ENCODE measurements at regions not wholly inside any gene's neighbourhood (a gene's known extent, or its start where the extent isn't known, plus 50 kb on each side); places are given as distances from the start of the nearest gene placed in this dataset.

DNA sequence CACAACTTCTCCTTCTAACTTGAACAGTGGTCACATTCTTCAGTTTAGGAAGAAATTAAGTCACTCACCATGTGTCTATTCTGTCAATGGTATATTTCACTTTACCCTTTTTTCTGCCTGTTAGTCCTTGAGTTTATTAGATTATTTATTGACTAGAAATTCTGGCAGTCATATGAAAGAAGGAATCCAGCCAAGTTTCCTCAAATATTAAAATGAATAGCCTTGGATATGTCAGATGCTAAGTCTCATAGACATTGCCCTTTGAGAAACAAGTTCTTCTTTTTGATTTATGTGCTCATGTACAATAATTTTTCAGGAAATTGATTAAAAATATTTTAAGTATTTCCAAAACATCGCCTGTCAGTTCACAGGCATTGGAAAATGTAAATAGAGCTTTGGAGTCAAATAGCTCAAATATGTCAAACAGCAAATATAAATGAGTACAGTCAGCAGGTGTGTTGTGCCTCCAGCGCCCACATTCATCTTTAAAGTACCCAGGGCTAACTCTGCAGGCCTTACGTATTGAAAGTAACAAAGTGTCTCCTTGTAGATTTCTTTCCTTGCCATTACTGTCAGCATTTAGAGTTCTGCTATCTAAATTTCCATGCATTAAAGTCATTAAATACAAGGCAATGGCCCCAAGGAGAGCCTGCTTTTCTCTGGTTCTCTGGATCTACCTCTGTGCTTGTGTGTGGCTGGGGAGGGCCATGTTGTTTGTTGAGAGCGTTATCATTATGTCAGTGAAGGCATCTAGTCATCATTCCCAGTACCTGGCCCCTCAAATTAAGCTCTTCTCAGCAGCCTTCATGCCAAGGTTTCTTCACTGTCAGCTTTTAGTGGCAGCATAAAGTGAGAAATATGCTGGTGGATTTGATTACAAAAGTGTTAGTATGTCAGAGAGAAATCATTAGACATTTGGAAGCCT, 76.3 kb upstream of the TRPC4 start:
- TF ChIP-seq, protein P1, sequence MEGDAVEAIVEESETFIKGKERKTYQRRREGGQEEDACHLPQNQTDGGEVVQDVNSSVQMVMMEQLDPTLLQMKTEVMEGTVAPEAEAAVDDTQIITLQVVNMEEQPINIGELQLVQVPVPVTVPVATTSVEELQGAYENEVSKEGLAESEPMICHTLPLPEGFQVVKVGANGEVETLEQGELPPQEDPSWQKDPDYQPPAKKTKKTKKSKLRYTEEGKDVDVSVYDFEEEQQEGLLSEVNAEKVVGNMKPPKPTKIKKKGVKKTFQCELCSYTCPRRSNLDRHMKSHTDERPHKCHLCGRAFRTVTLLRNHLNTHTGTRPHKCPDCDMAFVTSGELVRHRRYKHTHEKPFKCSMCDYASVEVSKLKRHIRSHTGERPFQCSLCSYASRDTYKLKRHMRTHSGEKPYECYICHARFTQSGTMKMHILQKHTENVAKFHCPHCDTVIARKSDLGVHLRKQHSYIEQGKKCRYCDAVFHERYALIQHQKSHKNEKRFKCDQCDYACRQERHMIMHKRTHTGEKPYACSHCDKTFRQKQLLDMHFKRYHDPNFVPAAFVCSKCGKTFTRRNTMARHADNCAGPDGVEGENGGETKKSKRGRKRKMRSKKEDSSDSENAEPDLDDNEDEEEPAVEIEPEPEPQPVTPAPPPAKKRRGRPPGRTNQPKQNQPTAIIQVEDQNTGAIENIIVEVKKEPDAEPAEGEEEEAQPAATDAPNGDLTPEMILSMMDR (IDR thresholded peaks at IDR 0.05; ENCODE audit: low read depth, low read length): no peak
- TF ChIP-seq MYC (IDR thresholded peaks at IDR 0.05; ENCODE audit: low read depth, low read length): no peak
- TF ChIP-seq POLR2A (IDR thresholded peaks at IDR 0.05; ENCODE audit: extremely low read depth, insufficient read length): no peak
- TF ChIP-seq, protein P2, sequence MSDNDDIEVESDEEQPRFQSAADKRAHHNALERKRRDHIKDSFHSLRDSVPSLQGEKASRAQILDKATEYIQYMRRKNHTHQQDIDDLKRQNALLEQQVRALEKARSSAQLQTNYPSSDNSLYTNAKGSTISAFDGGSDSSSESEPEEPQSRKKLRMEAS (IDR thresholded peaks at IDR 0.05; ENCODE audit: low read depth, low read length): no peak
- DNase-seq (ENCODE audit: low read depth): no peak
- no peak overlapping the region for H3K4me3 ChIP-seq (ENCODE audit: low read depth, low read length)

DNA sequence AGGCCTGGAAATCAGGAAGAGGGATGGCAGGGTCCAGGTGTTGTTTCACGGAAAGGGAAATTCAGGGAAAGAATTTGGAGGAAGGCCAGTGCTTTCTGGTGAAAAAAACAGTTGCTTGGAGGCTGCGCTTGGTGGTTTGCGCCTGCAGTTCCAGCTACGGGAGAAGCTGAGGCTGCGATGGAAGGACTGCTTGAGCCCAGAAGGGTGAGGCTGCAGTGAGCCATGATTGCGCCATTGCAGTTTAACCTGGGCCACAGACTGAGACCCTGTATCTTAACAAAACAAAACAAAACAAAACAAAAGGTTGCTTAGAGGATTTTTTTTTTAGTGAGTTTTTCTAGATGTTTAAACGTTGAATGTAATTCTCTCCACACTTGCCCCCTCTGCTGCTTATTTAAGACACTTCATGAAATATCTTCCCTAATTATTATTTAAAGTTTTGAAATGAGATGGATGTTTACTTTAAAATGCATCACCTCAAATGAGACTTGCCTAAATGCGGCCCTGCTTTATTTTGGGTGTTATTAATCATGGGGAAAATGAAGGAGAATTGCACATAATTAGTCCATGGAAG, 75.4 kb upstream of the TRPC4 start:
- TF ChIP-seq, protein P1 (IDR thresholded peaks at IDR 0.05; ENCODE audit: low read depth, low read length): no peak
- TF ChIP-seq POLR2A (IDR thresholded peaks at IDR 0.05; ENCODE audit: extremely low read depth, insufficient read length): no peak
- TF ChIP-seq, protein P2 (IDR thresholded peaks at IDR 0.05; ENCODE audit: low read depth, low read length): no peak
- TF ChIP-seq MYC (IDR thresholded peaks at IDR 0.05; ENCODE audit: low read depth, low read length): no peak
- no peak for DNase-seq (ENCODE audit: low read depth)
- no peak overlapping the region for H3K4me3 ChIP-seq (ENCODE audit: low read depth, low read length)

DNA sequence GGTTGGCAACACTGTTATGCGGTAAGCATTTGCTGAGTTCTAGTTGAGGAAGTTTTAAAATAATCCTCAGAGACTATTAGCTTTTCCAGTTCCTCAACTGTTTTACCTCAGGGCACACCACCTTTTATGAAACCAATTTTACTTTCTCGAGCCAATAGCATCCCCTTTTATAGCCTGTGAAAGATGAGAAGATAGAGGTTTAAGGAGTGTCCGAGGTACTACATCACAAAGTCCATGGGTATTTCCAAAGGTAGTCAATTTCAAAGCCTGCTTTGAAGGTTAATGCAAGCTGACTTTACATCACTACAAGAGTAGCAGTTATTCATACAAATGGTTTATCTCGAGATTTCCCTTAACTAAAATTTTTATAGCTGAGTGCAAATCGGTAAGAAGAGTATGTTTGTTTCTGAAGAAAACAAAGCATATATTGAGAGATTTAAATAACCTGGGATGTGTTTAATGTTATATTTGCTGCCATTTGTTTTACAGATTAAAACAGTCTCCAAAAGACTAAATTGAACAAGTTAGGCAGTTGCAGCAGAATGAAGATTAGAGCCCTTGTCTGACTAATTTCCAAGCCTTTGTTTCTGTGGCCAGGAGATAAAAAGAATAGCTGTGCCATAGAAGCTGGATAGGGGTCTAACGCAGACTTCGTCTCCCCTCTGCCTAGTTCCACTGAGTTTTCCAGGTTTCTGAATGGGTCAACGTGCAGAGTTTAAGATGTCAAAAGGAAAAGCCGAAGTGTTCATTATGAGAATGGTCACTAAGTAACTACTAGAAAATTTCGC, 74.7 kb upstream of the TRPC4 start:
- H3K4me3 ChIP-seq (ENCODE audit: low read depth, low read length): no peak overlapping the region
- no peak for DNase-seq (ENCODE audit: low read depth)
- TF ChIP-seq, protein P1 (IDR thresholded peaks at IDR 0.05; ENCODE audit: low read depth, low read length): no peak
- TF ChIP-seq POLR2A (IDR thresholded peaks at IDR 0.05; ENCODE audit: extremely low read depth, insufficient read length): no peak
- TF ChIP-seq MYC (IDR thresholded peaks at IDR 0.05; ENCODE audit: low read depth, low read length): no peak
- TF ChIP-seq, protein P2 (IDR thresholded peaks at IDR 0.05; ENCODE audit: low read depth, low read length): no peak

DNA sequence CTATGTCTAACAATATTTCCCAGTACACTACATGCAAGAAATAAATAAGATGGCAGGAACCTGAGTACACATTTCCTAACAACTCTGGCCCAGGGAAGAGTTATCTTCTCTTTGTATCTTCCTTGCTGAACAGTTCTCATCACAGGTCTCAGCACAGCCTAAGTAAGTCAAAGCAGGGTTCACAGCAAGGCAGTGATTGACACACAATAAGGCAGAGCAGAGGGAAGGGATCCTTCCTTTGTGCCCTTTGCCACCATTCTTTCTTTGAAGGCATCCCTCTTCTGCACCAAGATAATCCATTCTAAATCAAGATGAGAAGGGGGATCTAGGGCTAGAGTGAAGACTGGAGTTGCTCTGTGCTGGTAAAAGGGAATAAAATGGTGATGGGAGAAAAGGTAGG, 73.4 kb upstream of the TRPC4 start:
- TF ChIP-seq MYC (IDR thresholded peaks at IDR 0.05; ENCODE audit: low read depth, low read length) (no peak), POLR2A (IDR thresholded peaks at IDR 0.05; ENCODE audit: extremely low read depth, insufficient read length) (no peak)
- TF ChIP-seq, protein P2 (IDR thresholded peaks at IDR 0.05; ENCODE audit: low read depth, low read length): no peak
- TF ChIP-seq, protein P1 (IDR thresholded peaks at IDR 0.05; ENCODE audit: low read depth, low read length): no peak
- DNase-seq (ENCODE audit: low read depth): no peak
- H3K4me3 ChIP-seq (ENCODE audit: low read depth, low read length): no peak overlapping the region

DNA sequence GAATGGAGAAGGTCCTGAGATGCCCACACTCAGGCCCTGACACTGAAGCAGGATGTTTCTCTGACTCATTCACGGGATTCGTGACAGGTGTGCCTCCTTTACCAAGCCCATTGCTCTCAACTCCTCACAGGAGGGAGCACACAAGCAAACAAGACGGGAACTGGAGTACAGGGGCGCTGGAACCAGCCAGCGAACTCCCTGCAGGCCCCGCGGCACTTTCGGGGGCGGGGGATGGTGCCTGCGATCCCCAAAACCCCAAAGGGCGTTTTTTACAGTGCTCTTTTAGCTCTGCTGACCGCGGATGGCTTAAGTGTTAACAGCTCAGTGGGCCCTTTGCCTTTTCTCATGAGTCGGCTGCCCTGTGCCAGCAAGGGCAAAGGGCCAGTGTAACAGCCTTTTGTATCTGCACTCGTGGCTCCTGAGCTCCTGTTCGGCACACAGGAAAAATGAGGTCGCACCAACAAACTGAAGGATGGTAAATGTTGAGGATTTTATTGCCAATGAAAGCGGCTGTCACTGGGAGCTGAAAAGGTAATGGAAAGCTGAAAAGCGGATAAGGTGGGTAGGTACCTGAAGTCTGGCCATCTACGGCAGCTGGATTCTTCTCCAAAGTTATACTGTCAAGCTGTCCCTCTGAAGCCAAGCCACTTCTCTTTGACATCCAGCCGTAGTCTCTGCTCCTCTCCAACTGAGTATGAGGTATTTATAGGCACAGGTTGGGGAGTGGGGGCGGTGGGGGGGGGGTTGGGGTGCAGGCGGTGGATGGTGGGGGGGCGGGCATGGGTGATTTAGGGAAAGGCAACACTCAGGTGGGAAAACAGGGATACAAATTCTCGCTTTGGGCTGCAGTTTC, 65.0 kb upstream of the TRPC4 start:
- TF ChIP-seq, protein P2 (IDR thresholded peaks at IDR 0.05; ENCODE audit: low read depth, low read length): no peak
- no peak for TF ChIP-seq MYC (IDR thresholded peaks at IDR 0.05; ENCODE audit: low read depth, low read length)
- TF ChIP-seq POLR2A (IDR thresholded peaks at IDR 0.05; ENCODE audit: extremely low read depth, insufficient read length): no peak
- TF ChIP-seq, protein P1 (IDR thresholded peaks at IDR 0.05; ENCODE audit: low read depth, low read length): no peak
- no peak for DNase-seq (ENCODE audit: low read depth)
- no peak overlapping the region for H3K4me3 ChIP-seq (ENCODE audit: low read depth, low read length)
